GM18861 (cell line): ENCODE measurements at regions not wholly inside any gene's neighbourhood (a gene's known extent, or its start where the extent isn't known, plus 50 kb on each side); places are given as distances from the start of the nearest gene placed in this dataset.

Experiments
- ATAC-seq: cut with Tn5 transposase; IDR thresholded peaks from one replicate; pipeline ENCODE4 v1.9.1; 2021; ENCODE audit not compliant: unreplicated experiment

- ATAC-seq, result no peak
Measured at GRCh38 chr21:41596241-41596925, 88.4 kb upstream of the TMPRSS2 start.

- ATAC-seq, result no peak
Measured at GRCh38 chr21:41594268-41594667, 86.3 kb upstream of the TMPRSS2 start.

GRCh38 chr21:41593760-41594138 lies 85.8 kb upstream of the TMPRSS2 start:
- ATAC-seq, result no peak

GRCh38 chr21:41593051-41593759 lies 85.2 kb upstream of the TMPRSS2 start:
- no peak for ATAC-seq

GRCh38 chr21:41589620-41590175 lies 81.7 kb upstream of the TMPRSS2 start:
- ATAC-seq, result no peak

- ATAC-seq, result no peak
Measured at GRCh38 chr21:41589131-41589530, 81.2 kb upstream of the TMPRSS2 start.

GRCh38 chr21:41585199-41585994 lies 77.4 kb upstream of the TMPRSS2 start:
- ATAC-seq, result no peak

GRCh38 chr21:41584603-41585176 lies 76.7 kb upstream of the TMPRSS2 start:
- no peak for ATAC-seq

GRCh38 chr21:41583274-41583790 lies 75.4 kb upstream of the TMPRSS2 start:
- ATAC-seq, result no peak

GRCh38 chr21:41582866-41583265 lies 74.9 kb upstream of the TMPRSS2 start:
- ATAC-seq, result no peak

GRCh38 chr21:41582298-41582840 lies 74.4 kb upstream of the TMPRSS2 start:
- no peak for ATAC-seq

GRCh38 chr21:41581592-41582228 lies 73.8 kb upstream of the TMPRSS2 start:
- no peak for ATAC-seq

GRCh38 chr21:41580758-41581554 lies 73.0 kb upstream of the TMPRSS2 start:
- no peak for ATAC-seq

GRCh38 chr21:41579692-41580091 lies 71.7 kb upstream of the TMPRSS2 start:
- no peak for ATAC-seq

GRCh38 chr21:41578716-41579115 lies 70.8 kb upstream of the TMPRSS2 start:
- no peak for ATAC-seq

- ATAC-seq, result no peak
Measured at GRCh38 chr21:41578083-41578482, 70.1 kb upstream of the TMPRSS2 start.

- no peak for ATAC-seq
Measured at GRCh38 chr21:41576013-41576615, 68.2 kb upstream of the TMPRSS2 start.

- ATAC-seq, result no peak
Measured at GRCh38 chr21:41573902-41574690, 66.1 kb upstream of the TMPRSS2 start.
